ENCODE measurements at regions not wholly inside any gene's neighbourhood (a gene's known extent, or its start where the extent isn't known, plus 50 kb on each side); places are given as distances from the start of the nearest gene placed in this dataset.

- DNase-seq (ENCODE audit: low read depth in 3 of 3, low spot score in 1 of 3), result no peak
Measured at GRCh38 chr1:56320464-56321149, 258.8 kb downstream of the PLPP3 start.

GRCh38 chr1:56317722-56318121 lies 261.6 kb downstream of the PLPP3 start:
- no peak for DNase-seq (ENCODE audit: low read depth in 3 of 3, low spot score in 1 of 3)

- DNase-seq (ENCODE audit: low read depth in 3 of 3, low spot score in 1 of 3), result no peak
Measured at GRCh38 chr1:56315293-56315942, 263.9 kb downstream of the PLPP3 start.

GRCh38 chr1:56313560-56313959 lies 265.8 kb downstream of the PLPP3 start:
- no peak for DNase-seq (ENCODE audit: low read depth in 3 of 3, low spot score in 1 of 3)

GRCh38 chr1:56311766-56312165 lies 267.6 kb downstream of the PLPP3 start:
- DNase-seq (ENCODE audit: low read depth in 3 of 3, low spot score in 1 of 3), result no peak

GRCh38 chr1:56310945-56311344 lies 268.4 kb downstream of the PLPP3 start:
- DNase-seq (ENCODE audit: low read depth in 3 of 3, low spot score in 1 of 3), result no peak

GRCh38 chr1:56309065-56309464 lies 270.3 kb downstream of the PLPP3 start:
- DNase-seq (ENCODE audit: low read depth in 3 of 3, low spot score in 1 of 3), result no peak

GRCh38 chr1:56304975-56305374 lies 274.4 kb downstream of the PLPP3 start:
- no peak for DNase-seq (ENCODE audit: low read depth in 3 of 3, low spot score in 1 of 3)

GRCh38 chr1:56303805-56304204 lies 275.6 kb downstream of the PLPP3 start:
- DNase-seq (ENCODE audit: low read depth in 3 of 3, low spot score in 1 of 3), result no peak

- DNase-seq (ENCODE audit: low read depth in 3 of 3, low spot score in 1 of 3), result no peak
Measured at GRCh38 chr1:56302878-56303277, 276.5 kb downstream of the PLPP3 start.

- DNase-seq (ENCODE audit: low read depth in 3 of 3, low spot score in 1 of 3), result no peak
Measured at GRCh38 chr1:56301791-56302190, 277.6 kb downstream of the PLPP3 start.

- no peak for DNase-seq (ENCODE audit: low read depth in 3 of 3, low spot score in 1 of 3)
Measured at GRCh38 chr1:56300836-56301235, 278.5 kb downstream of the PLPP3 start.

- DNase-seq (ENCODE audit: low read depth in 3 of 3, low spot score in 1 of 3), result no peak
Measured at GRCh38 chr1:56298866-56299265, 280.5 kb downstream of the PLPP3 start.

GRCh38 chr1:56297904-56298303 lies 281.5 kb downstream of the PLPP3 start:
- DNase-seq (ENCODE audit: low read depth in 3 of 3, low spot score in 1 of 3), result no peak

GRCh38 chr1:56297208-56297607 lies 282.2 kb downstream of the PLPP3 start:
- no peak for DNase-seq (ENCODE audit: low read depth in 3 of 3, low spot score in 1 of 3)

GRCh38 chr1:56295949-56296929 lies 283.1 kb downstream of the PLPP3 start:
- no peak for DNase-seq (ENCODE audit: low read depth in 3 of 3, low spot score in 1 of 3)

GRCh38 chr1:56291374-56291919 lies 287.9 kb downstream of the PLPP3 start:
- no peak for DNase-seq (ENCODE audit: low read depth in 3 of 3, low spot score in 1 of 3)

- DNase-seq (ENCODE audit: low read depth in 3 of 3, low spot score in 1 of 3), result no peak
Measured at GRCh38 chr1:56289260-56289659, 290.1 kb downstream of the PLPP3 start.

GRCh38 chr1:56287721-56288120 lies 291.6 kb downstream of the PLPP3 start:
- no peak for DNase-seq (ENCODE audit: low read depth in 3 of 3, low spot score in 1 of 3)

GRCh38 chr1:56286956-56287355 lies 292.4 kb downstream of the PLPP3 start:
- DNase-seq (ENCODE audit: low read depth in 3 of 3, low spot score in 1 of 3), result no peak

GRCh38 chr1:56286506-56286905 lies 292.9 kb downstream of the PLPP3 start:
- DNase-seq (ENCODE audit: low read depth in 3 of 3, low spot score in 1 of 3), result no peak

Measured in stimulated activated CD4-positive, alpha-beta T cell treated with anti-CD3 and anti-CD28 coated beads, TNF-alpha, amount 100 ng/mL, for 1 hour (primary cell).